ENCODE measurements at regions not wholly inside any gene's neighbourhood (a gene's known extent, or its start where the extent isn't known, plus 50 kb on each side); places are given as distances from the start of the nearest gene placed in this dataset.

DNA sequence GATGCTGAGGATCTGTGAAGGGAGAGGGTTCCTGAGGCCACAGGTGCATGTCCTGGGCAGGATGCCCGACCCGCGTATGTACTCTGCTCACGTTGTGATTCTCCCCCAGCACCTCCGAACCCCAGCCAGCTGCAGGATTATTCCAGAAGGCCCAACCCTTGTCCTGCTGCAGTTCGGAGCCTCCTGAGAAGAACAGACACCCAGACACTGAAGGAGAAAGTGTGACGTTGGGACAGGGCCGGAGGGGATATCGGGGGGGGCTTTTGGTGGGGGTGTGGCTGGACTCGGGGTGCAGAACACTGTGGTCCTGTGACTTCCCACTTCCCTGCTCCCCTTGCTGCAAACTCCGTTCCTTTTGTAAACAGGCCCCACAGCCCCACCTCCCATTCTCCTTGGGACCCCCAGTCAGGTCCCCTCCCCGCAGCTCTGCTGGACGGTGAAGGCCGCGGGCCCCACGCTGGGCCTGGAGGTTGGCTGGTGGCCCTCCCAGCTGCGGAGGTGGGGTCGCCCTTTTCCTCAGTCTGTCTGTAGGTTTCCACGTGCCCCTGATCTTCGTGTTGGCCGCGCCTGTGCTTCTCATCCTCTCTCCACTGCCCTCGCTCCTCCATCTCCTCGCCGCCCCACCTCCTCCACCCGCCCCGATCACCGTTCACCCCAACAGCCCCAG is 83.0 kb upstream of the ADRA2C start:
- FAIRE-seq, result no peak
- TF ChIP-seq, protein P1, sequence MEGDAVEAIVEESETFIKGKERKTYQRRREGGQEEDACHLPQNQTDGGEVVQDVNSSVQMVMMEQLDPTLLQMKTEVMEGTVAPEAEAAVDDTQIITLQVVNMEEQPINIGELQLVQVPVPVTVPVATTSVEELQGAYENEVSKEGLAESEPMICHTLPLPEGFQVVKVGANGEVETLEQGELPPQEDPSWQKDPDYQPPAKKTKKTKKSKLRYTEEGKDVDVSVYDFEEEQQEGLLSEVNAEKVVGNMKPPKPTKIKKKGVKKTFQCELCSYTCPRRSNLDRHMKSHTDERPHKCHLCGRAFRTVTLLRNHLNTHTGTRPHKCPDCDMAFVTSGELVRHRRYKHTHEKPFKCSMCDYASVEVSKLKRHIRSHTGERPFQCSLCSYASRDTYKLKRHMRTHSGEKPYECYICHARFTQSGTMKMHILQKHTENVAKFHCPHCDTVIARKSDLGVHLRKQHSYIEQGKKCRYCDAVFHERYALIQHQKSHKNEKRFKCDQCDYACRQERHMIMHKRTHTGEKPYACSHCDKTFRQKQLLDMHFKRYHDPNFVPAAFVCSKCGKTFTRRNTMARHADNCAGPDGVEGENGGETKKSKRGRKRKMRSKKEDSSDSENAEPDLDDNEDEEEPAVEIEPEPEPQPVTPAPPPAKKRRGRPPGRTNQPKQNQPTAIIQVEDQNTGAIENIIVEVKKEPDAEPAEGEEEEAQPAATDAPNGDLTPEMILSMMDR (IDR thresholded peaks at IDR 0.05; ENCODE audit: insufficient read depth, missing control alignments), result no peak
- no peak for DNase-seq (ENCODE audit: insufficient read length, low spot score)

DNA sequence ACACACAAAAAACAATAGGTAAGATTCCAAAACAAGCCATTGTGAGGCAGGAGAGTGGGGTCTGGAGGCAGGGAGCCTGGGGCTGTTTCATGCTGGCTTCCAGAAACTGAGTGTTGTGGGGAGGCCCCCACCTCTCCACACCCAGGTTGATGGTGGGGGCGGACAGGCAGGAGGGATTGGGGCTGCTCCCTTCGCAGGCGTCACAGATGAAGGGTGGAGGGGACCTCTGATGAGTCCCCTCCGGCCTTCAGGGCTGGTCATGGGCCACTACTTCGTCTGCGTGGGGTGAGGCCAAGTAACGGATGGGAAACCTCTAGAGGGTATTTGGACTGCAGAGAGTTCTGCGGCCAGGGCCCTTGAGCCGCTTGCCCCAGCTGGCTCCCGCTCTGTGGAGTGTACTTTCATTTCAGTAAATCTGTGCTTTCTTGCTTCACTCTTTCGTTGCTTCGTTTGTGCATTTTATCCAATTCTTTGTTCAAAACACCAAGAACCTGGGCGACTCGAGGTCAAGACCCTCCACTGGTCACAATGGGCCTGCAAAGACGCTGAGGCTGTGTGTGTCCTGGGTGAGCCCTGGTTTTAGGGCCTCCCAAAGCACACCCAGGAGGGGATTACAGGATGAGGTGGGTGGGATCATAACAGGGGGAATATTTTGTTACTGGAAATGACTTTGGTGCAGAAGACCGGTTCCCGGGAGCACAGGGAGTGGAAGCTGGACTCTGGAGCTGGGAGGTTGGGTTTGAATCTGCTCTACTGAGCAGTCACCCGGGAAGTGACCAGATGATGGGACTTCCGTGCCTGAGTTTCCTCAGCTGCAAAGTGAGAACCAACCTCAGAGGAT is 83.7 kb upstream of the ADRA2C start:
- DNase-seq (ENCODE audit: insufficient read length, low spot score), result no peak
- FAIRE-seq, result no peak
- TF ChIP-seq, protein P1 (IDR thresholded peaks at IDR 0.05; ENCODE audit: insufficient read depth, missing control alignments), result no peak

DNA sequence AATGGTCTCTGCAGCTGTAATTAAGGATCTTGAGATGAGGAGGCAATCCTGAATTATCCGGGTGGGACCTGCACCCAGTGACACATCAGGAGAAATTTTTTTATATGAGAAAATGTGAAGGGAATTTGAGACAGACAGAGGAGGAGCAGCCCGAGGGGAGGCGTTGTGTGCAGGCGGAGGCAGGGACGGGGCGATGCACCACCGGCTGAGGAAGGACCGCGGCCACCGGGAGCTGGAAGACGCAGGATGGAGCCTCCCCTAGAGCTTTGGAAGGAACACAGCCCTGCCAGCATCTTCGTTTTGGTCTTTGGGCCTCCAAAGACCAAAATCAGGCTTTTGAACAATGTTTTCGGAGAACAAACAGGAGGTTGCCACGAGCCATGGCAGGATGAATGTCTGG is 85.0 kb upstream of the ADRA2C start:
- TF ChIP-seq, protein P1 (IDR thresholded peaks at IDR 0.05; ENCODE audit: insufficient read depth, missing control alignments), result no peak
- FAIRE-seq (no peak), DNase-seq (ENCODE audit: insufficient read length, low spot score) (no peak)

DNA sequence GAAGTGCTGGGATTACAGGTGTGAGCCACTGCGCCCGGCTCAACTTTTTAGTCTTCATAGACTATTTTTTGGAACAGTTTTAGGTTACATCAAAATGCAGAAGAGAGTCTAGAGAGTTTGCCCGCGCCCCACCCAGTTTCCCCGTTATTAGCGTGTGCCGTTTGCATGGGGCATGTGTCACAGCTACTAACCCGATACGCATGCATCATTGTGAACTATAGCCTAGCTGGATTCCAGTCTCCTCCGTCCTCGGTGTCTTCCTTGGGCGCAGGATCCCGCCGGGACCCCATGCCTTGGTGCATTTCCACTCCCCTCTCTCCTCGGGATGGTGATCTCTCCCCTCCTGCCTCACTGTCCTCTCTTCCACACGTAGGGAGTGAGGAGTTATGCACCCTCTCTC is 85.5 kb upstream of the ADRA2C start:
- TF ChIP-seq, protein P1 (IDR thresholded peaks at IDR 0.05; ENCODE audit: insufficient read depth, missing control alignments), result no peak
- DNase-seq (ENCODE audit: insufficient read length, low spot score) (no peak), FAIRE-seq (no peak)

DNA sequence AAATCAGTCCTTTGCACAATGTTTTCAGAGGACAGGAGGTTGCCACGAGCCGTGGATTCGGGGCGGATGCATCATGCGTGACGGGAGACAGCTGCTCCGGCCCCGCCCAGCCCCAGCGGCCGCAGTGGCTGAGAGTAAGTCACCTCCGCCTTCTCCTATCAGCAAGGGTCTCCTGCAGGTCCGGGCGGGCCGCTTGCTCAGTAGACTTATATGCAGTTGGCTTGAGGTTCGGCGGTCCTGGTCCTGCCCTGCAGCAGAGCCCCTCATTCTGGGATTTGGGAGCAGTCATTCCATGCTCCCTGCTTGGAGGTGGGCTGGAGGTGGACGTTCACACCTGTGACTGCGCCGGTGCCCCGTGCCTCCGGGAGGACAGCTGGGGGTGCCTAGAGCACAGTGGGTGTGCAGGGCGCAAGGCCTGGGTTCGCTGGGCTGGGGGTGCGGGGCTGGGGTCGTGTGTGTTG is 86.3 kb upstream of the ADRA2C start:
- TF ChIP-seq, protein P1 (IDR thresholded peaks at IDR 0.05; ENCODE audit: insufficient read depth, missing control alignments), result no peak
- FAIRE-seq (no peak), DNase-seq (ENCODE audit: insufficient read length, low spot score) (no peak)

DNA sequence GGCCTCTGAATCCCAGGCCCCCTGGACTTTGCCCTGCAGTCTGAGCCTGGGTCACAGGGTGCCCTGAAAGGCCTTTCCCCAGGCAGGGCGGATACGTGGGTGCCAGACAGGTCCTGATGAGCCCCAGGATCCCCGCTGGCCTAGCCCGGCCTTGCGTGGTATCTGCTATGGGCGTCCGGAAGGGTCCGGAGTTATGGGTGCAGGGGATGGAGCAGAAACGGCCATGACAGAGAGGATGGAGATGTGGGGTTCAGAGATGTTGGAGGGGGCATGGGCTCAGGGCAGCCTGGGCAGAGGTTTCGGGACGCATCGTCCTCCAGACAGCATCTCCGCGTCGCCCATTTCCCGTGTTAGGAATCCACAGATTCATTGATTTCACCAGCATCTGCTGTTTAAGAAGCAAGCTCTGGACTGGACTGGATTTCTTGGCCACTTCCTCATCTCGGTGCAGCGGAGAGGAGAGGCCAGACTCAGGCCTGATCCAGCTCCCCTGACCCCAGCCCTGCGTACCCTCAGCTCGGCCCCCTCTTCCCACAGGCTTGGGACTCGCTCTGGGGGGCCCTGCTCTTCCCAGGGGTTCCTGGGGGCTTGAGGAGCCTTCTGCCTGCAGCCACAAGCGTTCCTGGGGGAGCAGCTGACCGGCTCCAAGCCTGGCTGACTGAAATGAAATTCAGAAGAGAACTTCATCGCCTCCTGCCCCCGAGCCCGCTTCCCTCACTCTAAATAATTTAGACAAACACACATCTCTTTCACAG is 86.9 kb upstream of the ADRA2C start:
- TF ChIP-seq, protein P1 (IDR thresholded peaks at IDR 0.05; ENCODE audit: insufficient read depth, missing control alignments), result no peak
- FAIRE-seq (no peak), DNase-seq (ENCODE audit: insufficient read length, low spot score) (no peak)

All from D721Med (cell line).